ENCODE measurements at regions not wholly inside any gene's neighbourhood (a gene's known extent, or its start where the extent isn't known, plus 50 kb on each side); places are given as distances from the start of the nearest gene placed in this dataset.

- Mint-ChIP-seq H3K36me3 (peaks cover 11% of the 10 kb centered on the region), H3K4me3 (no peak overlapping the region), H3K9me3 (peaks cover 45% of the 10 kb centered on the region), H3K27ac (no peak overlapping the region), H3K27me3 (ENCODE audit: low read depth) (no peaks in the 10 kb centered on the region), H3K4me1 (peaks cover 6% of the 10 kb centered on the region)
- no peak for DNase-seq (ENCODE audit: low spot score in 2 of 2, unreplicated experiment in 2 of 2)
- TF ChIP-seq CTCF (IDR thresholded peaks at IDR 0.05; ENCODE audit: unreplicated experiment): no peak
These were observed 153.5 kb downstream of the HHIP start for GRCh38 chr4:144799486-144799885.

GRCh38 chr4:144801731-144802130 lies 155.8 kb downstream of the HHIP start:
- H3K27me3 Mint-ChIP-seq (ENCODE audit: low read depth): no peaks in the 10 kb centered on the region
- peaks cover 6% of the 10 kb centered on the region for H3K4me1 Mint-ChIP-seq
- no peak for TF ChIP-seq CTCF (IDR thresholded peaks at IDR 0.05; ENCODE audit: unreplicated experiment)
- DNase-seq (ENCODE audit: low spot score in 2 of 2, unreplicated experiment in 2 of 2): no peak
- peaks cover 38% of the 10 kb centered on the region for H3K9me3 Mint-ChIP-seq
- H3K27ac Mint-ChIP-seq: no peak overlapping the region
- peaks cover 11% of the 10 kb centered on the region for H3K36me3 Mint-ChIP-seq
- H3K4me3 Mint-ChIP-seq: no peak overlapping the region

- no peak overlapping the region for H3K4me3 Mint-ChIP-seq
- H3K27ac Mint-ChIP-seq: no peak overlapping the region
- DNase-seq (ENCODE audit: low spot score in 2 of 2, unreplicated experiment in 2 of 2): no peak
- no peak for TF ChIP-seq CTCF (IDR thresholded peaks at IDR 0.05; ENCODE audit: unreplicated experiment)
- H3K27me3 Mint-ChIP-seq (ENCODE audit: low read depth): no peaks in the 10 kb centered on the region
- peaks cover 32% of the 10 kb centered on the region for H3K9me3 Mint-ChIP-seq
- H3K36me3 Mint-ChIP-seq: peaks cover 24% of the 10 kb centered on the region
- H3K4me1 Mint-ChIP-seq: no peaks in the 10 kb centered on the region
These were observed 162.1 kb downstream of the HHIP start for GRCh38 chr4:144808034-144808433.

- no peak for TF ChIP-seq CTCF (IDR thresholded peaks at IDR 0.05; ENCODE audit: unreplicated experiment)
- no peak for DNase-seq (ENCODE audit: low spot score in 2 of 2, unreplicated experiment in 2 of 2)
- no peaks in the 10 kb centered on the region for H3K4me1 Mint-ChIP-seq
- peaks cover 35% of the 10 kb centered on the region for H3K9me3 Mint-ChIP-seq
- peak overlapping the region; percentile 73 for H3K4me3 Mint-ChIP-seq
- peaks cover 23% of the 10 kb centered on the region for H3K36me3 Mint-ChIP-seq
- H3K27ac Mint-ChIP-seq: no peak overlapping the region
- no peaks in the 10 kb centered on the region for H3K27me3 Mint-ChIP-seq (ENCODE audit: low read depth)
These were observed 163.2 kb downstream of the HHIP start for GRCh38 chr4:144809056-144809640.

GRCh38 chr4:144816668-144817067 lies 170.7 kb downstream of the HHIP start:
- Mint-ChIP-seq H3K9me3 (peaks cover 51% of the 10 kb centered on the region), H3K36me3 (peaks cover 7% of the 10 kb centered on the region)
- TF ChIP-seq CTCF (IDR thresholded peaks at IDR 0.05; ENCODE audit: unreplicated experiment): no peak

GRCh38 chr4:144817081-144817480 lies 171.1 kb downstream of the HHIP start:
- no peak for TF ChIP-seq CTCF (IDR thresholded peaks at IDR 0.05; ENCODE audit: unreplicated experiment)
- Mint-ChIP-seq H3K9me3 (peaks cover 51% of the 10 kb centered on the region), H3K27me3 (ENCODE audit: low read depth) (no peaks in the 10 kb centered on the region), H3K4me1 (peaks cover 6% of the 10 kb centered on the region), H3K27ac (no peak overlapping the region), H3K4me3 (no peak overlapping the region), H3K36me3 (peaks cover 7% of the 10 kb centered on the region)
- DNase-seq (ENCODE audit: low spot score in 2 of 2, unreplicated experiment in 2 of 2): no peak

More at GRCh38 chr4:144816668-144817067, 170.7 kb downstream of the HHIP start:
- Mint-ChIP-seq H3K27me3 (ENCODE audit: low read depth) (no peaks in the 10 kb centered on the region), H3K27ac (no peak overlapping the region), H3K4me1 (peaks cover 6% of the 10 kb centered on the region), H3K4me3 (no peak overlapping the region)
- no peak for DNase-seq (ENCODE audit: low spot score in 2 of 2, unreplicated experiment in 2 of 2)
